IMR-90 (cell line): ENCODE measurements at regions not wholly inside any gene's neighbourhood (a gene's known extent, or its start where the extent isn't known, plus 50 kb on each side); places are given as distances from the start of the nearest gene placed in this dataset.

Experiments used
- ATAC-seq: fragments of 200-7000 bp; cut with Tn5 transposase; 2 replicates; pipeline ENCODE4 v1.9.1; 2020; ENCODE audit warnings: low read depth, mild to moderate bottlenecking, moderate library complexity
- BruUV-seq: library from RNA; stranded (reverse); fragments of 400-500 nt; replicated peaks from 2 replicates; lab custom pipeline; 2021; lab: Mats Ljungman, UMichigan
- CTCF ChIA-PET: fragments of 300-600 bp; formaldehyde crosslinking; extraction: SDS; loops from one replicate; lab custom pipeline; 2021; ENCODE audit warnings: antibody characterized with exemption; lab: Yijun Ruan, JAX
- POLR2A ChIA-PET: fragments of 300-600 bp; sonication (Branson Sonifier 250); formaldehyde crosslinking; loops from one replicate; lab custom pipeline; 2022; ENCODE audit warnings: antibody characterized with exemption; ENCODE audit not compliant: unreplicated experiment; lab: Charles Lee
- DNase-seq: peaks from one replicate; pipeline ENCODE4 v3.0.0; 2013
- H2AFZ ChIP-seq: replicated peaks from 2 replicates; pipeline ENCODE3; 2013; ENCODE audit warnings: low read length, mild to moderate bottlenecking; ENCODE audit not compliant: poor library complexity
- H2AK5ac ChIP-seq: 2 replicates; pipeline ENCODE4 v1.6.1; 2013; ENCODE audit warnings: low read depth, low read length, inconsistent platforms
- H2AK9ac ChIP-seq: replicated peaks from 2 replicates; pipeline ENCODE3; 2013; ENCODE audit warnings: mild to moderate bottlenecking, low read depth, low read length, moderate library complexity; ENCODE audit not compliant: poor library complexity
- H2BK120ac ChIP-seq: 2 replicates; pipeline ENCODE4 v1.6.1; 2013; ENCODE audit warnings: low read depth, low read length, inconsistent platforms
- H2BK15ac ChIP-seq: 3 replicates; pipeline ENCODE4 v1.6.1; 2013; ENCODE audit warnings: low read depth, low read length, inconsistent platforms
- H2BK20ac ChIP-seq: 2 replicates; pipeline ENCODE4 v1.6.1; 2013; ENCODE audit warnings: low read depth, mild to moderate bottlenecking, inconsistent platforms, low read length, moderate library complexity
- H2BK5ac ChIP-seq: 2 replicates; pipeline ENCODE4 v1.6.1; 2013; ENCODE audit warnings: mild to moderate bottlenecking, low read depth, low read length, inconsistent platforms; ENCODE audit not compliant: poor library complexity, severe bottlenecking
- H3K14ac ChIP-seq: replicated peaks from 2 replicates; pipeline ENCODE4 v1.6.1; 2013; ENCODE audit warnings: low read depth, low read length, inconsistent platforms
- H3K18ac ChIP-seq: 2 replicates; pipeline ENCODE4 v1.6.1; 2013; ENCODE audit warnings: low read depth, low read length, control low read depth
- H3K23ac ChIP-seq: 2 replicates; pipeline ENCODE4 v1.6.1; 2013; ENCODE audit warnings: low read depth, low read length, inconsistent platforms
- H3K27ac ChIP-seq: 2 replicates; pipeline ENCODE4 v1.5.1; 2013; ENCODE audit warnings: mild to moderate bottlenecking, control low read depth, low read length; ENCODE audit not compliant: insufficient read depth
- H3K27me3 ChIP-seq: 2 replicates; pipeline ENCODE4 v1.6.1; 2013; ENCODE audit warnings: low read length; ENCODE audit not compliant: control insufficient read depth, insufficient read depth
- H3K36me3 ChIP-seq: 2 replicates; pipeline ENCODE4 v1.6.1; 2013; ENCODE audit warnings: low read length, mixed read lengths; ENCODE audit not compliant: control insufficient read depth, insufficient read depth
- H3K4ac ChIP-seq: 2 replicates; pipeline ENCODE4 v1.6.1; 2013; ENCODE audit warnings: low read depth, low read length, inconsistent platforms
- H3K4me1 ChIP-seq: 2 replicates; pipeline ENCODE4 v1.6.1; 2013; ENCODE audit warnings: low read length, mixed read lengths; ENCODE audit not compliant: control insufficient read depth, insufficient read depth
- H3K4me2 ChIP-seq: 2 replicates; pipeline ENCODE4 v1.6.1; 2013; ENCODE audit warnings: low read depth, mild to moderate bottlenecking, control low read depth, low read length, moderate library complexity
- H3K4me3 ChIP-seq: 2 replicates; pipeline ENCODE4 v1.5.1; 2013; ENCODE audit warnings: low read depth, mild to moderate bottlenecking, control low read depth, low read length, moderate library complexity; ENCODE audit not compliant: insufficient read depth
- H3K56ac ChIP-seq: 2 replicates; pipeline ENCODE4 v1.6.1; 2013; ENCODE audit warnings: low read length, inconsistent platforms; ENCODE audit not compliant: insufficient read depth; ENCODE audit errors: extremely low read depth
- H3K79me1 ChIP-seq, 2 experiments: 2 replicates each; pipeline ENCODE4 v1.6.1; 2013; ENCODE audit warnings: low read length in 2 of 2, inconsistent platforms in 1 of 2, low read depth in 1 of 2
- H3K9ac ChIP-seq: 2 replicates; pipeline ENCODE4 v1.6.1; 2013; ENCODE audit warnings: low read depth, low read length, control low read depth
- H3K9me1 ChIP-seq: 2 replicates; pipeline ENCODE4 v1.6.1; 2013; ENCODE audit warnings: low read length, inconsistent platforms; ENCODE audit not compliant: insufficient read depth
- H3K9me3 ChIP-seq: 2 replicates; pipeline ENCODE4 v1.6.1; 2013; ENCODE audit warnings: low read length; ENCODE audit not compliant: control insufficient read depth, insufficient read depth
- H4K20me1 ChIP-seq: 2 replicates; pipeline ENCODE4 v1.6.1; 2013; ENCODE audit warnings: low read length, inconsistent platforms; ENCODE audit not compliant: insufficient read depth
- H4K5ac ChIP-seq: 2 replicates; pipeline ENCODE4 v1.6.1; 2013; ENCODE audit warnings: mild to moderate bottlenecking, low read depth, low read length, control low read depth
- H4K8ac ChIP-seq, 2 experiments: 2 replicates each; pipeline ENCODE4 v1.6.1; 2013; ENCODE audit warnings: low read depth in 2 of 2, low read length in 2 of 2, control low read depth in 1 of 2, inconsistent platforms in 1 of 2
- H4K91ac ChIP-seq: 2 replicates; pipeline ENCODE4 v1.6.1; 2013; ENCODE audit warnings: low read depth, low read length, inconsistent platforms; ENCODE audit not compliant: insufficient read depth
- BHLHE40 ChIP-seq: fragments of 150-350 bp; IDR thresholded peaks from 2 replicates; pipeline ENCODE4 v1.6.1; 2016; ENCODE audit warnings: mild to moderate bottlenecking, low read depth, low read length
- CEBPB ChIP-seq: IDR thresholded peaks from 2 replicates; pipeline ENCODE4 v1.6.1; 2012; ENCODE audit warnings: low read depth, low read length, improper control_type of control experiment
- CHD1 ChIP-seq: IDR thresholded peaks from 2 replicates; pipeline ENCODE4 v1.6.1; 2012; ENCODE audit warnings: low read depth, low read length, improper control_type of control experiment
- CTCF ChIP-seq: conservative IDR thresholded peaks from 2 replicates; pipeline ENCODE4 v1.5.1; 2012; ENCODE audit warnings: mild to moderate bottlenecking, low read depth, low read length, improper control_type of control experiment
- FOS ChIP-seq: fragments of 150-350 bp; IDR thresholded peaks from 2 replicates; pipeline ENCODE4 v1.6.1; 2016; ENCODE audit warnings: low read depth, low read length
- MAFK ChIP-seq: IDR thresholded peaks from 2 replicates; pipeline ENCODE4 v1.6.1; 2012; ENCODE audit warnings: low read depth, low read length, improper control_type of control experiment
- MAZ ChIP-seq: IDR thresholded peaks from 2 replicates; pipeline ENCODE4 v1.6.1; 2012; ENCODE audit warnings: low read depth, mild to moderate bottlenecking, low read length, improper control_type of control experiment, moderate library complexity, borderline replicate concordance
- MXI1 ChIP-seq: IDR thresholded peaks from 2 replicates; pipeline ENCODE4 v1.6.1; 2012; ENCODE audit warnings: low read depth, mild to moderate bottlenecking, low read length, moderate library complexity, borderline replicate concordance
- NFE2L2 ChIP-seq: fragments of 150-350 bp; IDR thresholded peaks from 2 replicates; pipeline ENCODE4 v1.6.1; 2016; ENCODE audit warnings: low read depth, mild to moderate bottlenecking, low read length
- POLR2A ChIP-seq: IDR thresholded peaks from 2 replicates; pipeline ENCODE4 v1.6.1; 2012; ENCODE audit warnings: mild to moderate bottlenecking, low read depth, low read length
- RAD21 ChIP-seq: IDR thresholded peaks from 2 replicates; pipeline ENCODE4 v1.6.1; 2012; ENCODE audit warnings: low read length, improper control_type of control experiment
- RCOR1 ChIP-seq: IDR thresholded peaks from 2 replicates; pipeline ENCODE4 v1.6.1; 2012; ENCODE audit warnings: mild to moderate bottlenecking, low read length, improper control_type of control experiment; ENCODE audit not compliant: insufficient replicate concordance
- RFX5 ChIP-seq: IDR thresholded peaks from 2 replicates; pipeline ENCODE4 v1.8.0; 2012; ENCODE audit warnings: low read depth, mild to moderate bottlenecking, low read length, moderate library complexity
- SMC3 ChIP-seq: fragments of 150-350 bp; IDR thresholded peaks from 2 replicates; pipeline ENCODE4 v1.6.1; 2016; ENCODE audit warnings: low read depth, mild to moderate bottlenecking, antibody characterized with exemption, low read length, moderate library complexity
- USF2 ChIP-seq: fragments of 150-350 bp; IDR thresholded peaks from 2 replicates; pipeline ENCODE4 v1.6.1; 2017; ENCODE audit warnings: mild to moderate bottlenecking, antibody characterized with exemption, low read length, low read depth
- dilution Hi-C: fragments of 300-500 bp; cut with HindIII; formaldehyde crosslinking; loops from one replicate; pipeline ENCODE4 v1.14.3; 2018; ENCODE audit warnings: low sequenced_read_pairs; ENCODE audit not compliant: unreplicated experiment
- in situ Hi-C: fragments of 300-500 bp; cut with MboI; formaldehyde crosslinking; loops from 3 replicates; pipeline ENCODE4 v1.14.3; 2019; ENCODE audit warnings: low sequenced_read_pairs, inconsistent platforms, mixed read lengths
- intact Hi-C: fragments of 100-400 bp; cut with micrococcal nuclease; formaldehyde crosslinking; loops from 2 replicates; pipeline ENCODE4 v1.10.0; 2022
- TF ChIP-seq, protein P1 (sequence below): fragments of 150-350 bp; IDR thresholded peaks from 2 replicates; pipeline ENCODE4 v1.6.1; 2016; ENCODE audit warnings: low read depth, mild to moderate bottlenecking, low read length, moderate library complexity, borderline replicate concordance

DNA sequence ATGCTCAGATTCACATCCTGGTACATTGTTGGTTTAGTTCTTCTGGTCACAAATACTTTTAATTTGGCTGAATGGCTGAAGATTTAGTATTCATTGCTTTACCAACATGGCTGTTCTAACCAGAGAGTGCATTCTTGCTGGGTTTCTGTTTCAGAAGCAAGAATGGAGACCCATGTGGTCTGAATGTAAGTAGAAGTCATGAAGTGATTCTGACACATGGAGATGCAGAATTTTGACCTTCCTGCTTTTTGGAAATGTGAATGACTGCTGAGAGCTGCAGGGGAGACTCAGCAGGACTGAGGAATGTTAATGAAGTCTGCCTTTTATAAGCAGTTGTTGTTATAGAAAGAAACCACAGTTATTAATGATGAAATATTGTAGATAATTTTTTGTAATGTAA, 576.1 kb upstream of the MARCKS start:
- Histone ChIP-seq H3K56ac (no peak overlapping the region; the same call in 1 of the 2 replicates), H2BK20ac (0 out of 2 replicates have a peak overlapping the region, but pooled peaks have one; percentile 13), H3K27me3 (no peaks in the 10 kb centered on the region), H3K9ac (no peak overlapping the region), H4K8ac (peak overlapping the region in 1 of 2 experiments; percentile 11; a peak in 2 of 4 replicates), H3K4me1 (peaks cover 2% of the 10 kb centered on the region; the same call in 1 of the 2 replicates), H3K4me2 (0 out of 2 replicates have a peak overlapping the region, but pooled peaks have one; percentile 5), H3K14ac (no peak overlapping the region), H4K91ac (0 out of 2 replicates have a peak overlapping the region, but pooled peaks have one; percentile 49), H4K20me1 (no peaks in the 10 kb centered on the region), H2AK9ac (no peak overlapping the region), H3K79me1 (no peaks in the 10 kb centered on the region), H2BK120ac (peak overlapping the region; percentile 8; the same call in 1 of the 2 replicates), H3K18ac (no peak overlapping the region; the same call in 1 of the 2 replicates), H3K4me3 (no peak overlapping the region), H2BK5ac (peak overlapping the region; percentile 18), H3K9me1 (no peaks in the 10 kb centered on the region), H2BK15ac (0 out of 3 replicates have a peak overlapping the region, but pooled peaks have one; percentile 41), H3K27ac (peak overlapping the region; percentile 6; the same call in 1 of the 2 replicates), H3K9me3 (no peaks in the 10 kb centered on the region), H3K36me3 (no peaks in the 10 kb centered on the region), H3K4ac (no peak overlapping the region), H3K23ac (no peak overlapping the region), H2AFZ (no peak overlapping the region), H4K5ac (no peak overlapping the region), H2AK5ac (no peak overlapping the region)
- BruUV-seq = no TSS peak
- intact Hi-C loops = no loop called here
- ATAC-seq (peak; percentile 67), DNase-seq (peak; percentile 25)
- no peak for TF ChIP-seq USF2
- no peak for TF ChIP-seq RAD21
- TF ChIP-seq MAZ = no peak
- TF ChIP-seq MAFK = no peak
- TF ChIP-seq CHD1 = no peak
- TF ChIP-seq POLR2A = no peak
- TF ChIP-seq RCOR1 = no peak
- TF ChIP-seq MXI1 = no peak
- TF ChIP-seq CEBPB = no peak
- TF ChIP-seq CTCF = no peak
- TF ChIP-seq NFE2L2 = no peak
- no peak for TF ChIP-seq BHLHE40
- no peak for TF ChIP-seq RFX5
- TF ChIP-seq, protein P1, sequence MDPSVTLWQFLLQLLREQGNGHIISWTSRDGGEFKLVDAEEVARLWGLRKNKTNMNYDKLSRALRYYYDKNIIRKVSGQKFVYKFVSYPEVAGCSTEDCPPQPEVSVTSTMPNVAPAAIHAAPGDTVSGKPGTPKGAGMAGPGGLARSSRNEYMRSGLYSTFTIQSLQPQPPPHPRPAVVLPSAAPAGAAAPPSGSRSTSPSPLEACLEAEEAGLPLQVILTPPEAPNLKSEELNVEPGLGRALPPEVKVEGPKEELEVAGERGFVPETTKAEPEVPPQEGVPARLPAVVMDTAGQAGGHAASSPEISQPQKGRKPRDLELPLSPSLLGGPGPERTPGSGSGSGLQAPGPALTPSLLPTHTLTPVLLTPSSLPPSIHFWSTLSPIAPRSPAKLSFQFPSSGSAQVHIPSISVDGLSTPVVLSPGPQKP = no peak
- TF ChIP-seq FOS = no peak
- no peak for TF ChIP-seq SMC3
- CTCF ChIA-PET = no interaction called here
- POLR2A ChIA-PET = no interaction called here
- dilution Hi-C loops = no loop called here
- in situ Hi-C loops = no loop called here
